Kidney epithelial cell (primary cell): ENCODE measurements at regions not wholly inside any gene's neighbourhood (a gene's known extent, or its start where the extent isn't known, plus 50 kb on each side); places are given as distances from the start of the nearest gene placed in this dataset.

Source experiments
- DNase-seq: peaks from one replicate; pipeline ENCODE4 v3.0.0-alpha.2; 2010; ENCODE audit warnings: low read depth
- H3K27me3 ChIP-seq: 2 replicates; pipeline ENCODE4 v1.6.0; 2011; ENCODE audit warnings: low read length; ENCODE audit not compliant: control insufficient read depth, insufficient read depth
- H3K36me3 ChIP-seq: 2 replicates; pipeline ENCODE4 v1.5.1; 2011; ENCODE audit warnings: low read length; ENCODE audit not compliant: control insufficient read depth, insufficient read depth
- H3K4me3 ChIP-seq: 2 replicates; pipeline ENCODE4 v1.5.1; 2011; ENCODE audit warnings: low read depth, mild to moderate bottlenecking, control low read depth, low read length
- TF ChIP-seq, protein P1 (sequence below): IDR thresholded peaks from 2 replicates; pipeline ENCODE4 v1.5.1; 2011; ENCODE audit warnings: mild to moderate bottlenecking, moderate library complexity, low read length, control low read depth, inconsistent platforms; ENCODE audit not compliant: insufficient read depth, poor library complexity, severe bottlenecking

DNA sequence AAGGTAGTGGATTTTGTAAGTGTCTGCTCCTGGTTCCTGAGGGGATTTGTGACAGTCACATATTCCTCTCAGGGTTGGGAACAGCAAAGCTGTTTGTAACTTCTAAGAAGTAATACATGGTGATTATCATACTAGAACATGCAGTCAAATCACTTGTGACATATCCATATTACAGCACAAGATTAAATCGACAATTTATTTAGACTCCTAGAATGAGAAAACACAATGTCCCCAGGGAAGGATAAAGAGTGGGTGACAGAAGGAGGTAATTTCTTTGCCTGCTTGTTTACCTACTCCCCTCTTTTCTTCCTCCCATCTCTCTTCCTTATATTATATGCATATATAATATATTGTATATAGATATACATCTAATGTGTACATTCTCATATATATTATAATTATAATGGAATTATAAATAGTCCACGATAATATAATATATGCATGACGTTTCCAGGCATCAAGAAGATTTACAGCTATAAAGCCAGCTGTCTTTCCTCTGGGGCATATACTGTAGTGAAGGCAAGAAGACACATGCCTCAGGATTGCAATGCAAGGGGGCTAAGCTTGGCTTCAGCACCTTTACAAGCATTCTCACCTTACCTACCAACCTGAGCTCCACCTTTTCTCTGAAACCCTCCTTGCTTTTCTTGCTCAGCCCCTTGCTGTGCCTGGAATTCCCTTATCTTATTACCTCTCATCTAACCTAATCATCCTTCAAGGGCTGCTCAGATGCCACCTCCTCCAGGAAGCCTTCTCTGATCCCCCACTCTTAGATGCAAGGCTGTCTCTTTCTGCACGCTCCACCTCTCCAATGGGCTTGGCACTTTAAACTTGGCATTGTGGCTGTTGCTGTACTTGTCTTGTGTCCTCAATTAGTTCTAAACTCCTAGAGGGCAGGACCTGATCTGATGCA, 73.1 kb upstream of the PIAS1 start:
- no peaks in the 10 kb centered on the region for H3K27me3 ChIP-seq
- H3K4me3 ChIP-seq: no peak overlapping the region
- no peak for DNase-seq
- H3K36me3 ChIP-seq: no peaks in the 10 kb centered on the region
- TF ChIP-seq, protein P1, sequence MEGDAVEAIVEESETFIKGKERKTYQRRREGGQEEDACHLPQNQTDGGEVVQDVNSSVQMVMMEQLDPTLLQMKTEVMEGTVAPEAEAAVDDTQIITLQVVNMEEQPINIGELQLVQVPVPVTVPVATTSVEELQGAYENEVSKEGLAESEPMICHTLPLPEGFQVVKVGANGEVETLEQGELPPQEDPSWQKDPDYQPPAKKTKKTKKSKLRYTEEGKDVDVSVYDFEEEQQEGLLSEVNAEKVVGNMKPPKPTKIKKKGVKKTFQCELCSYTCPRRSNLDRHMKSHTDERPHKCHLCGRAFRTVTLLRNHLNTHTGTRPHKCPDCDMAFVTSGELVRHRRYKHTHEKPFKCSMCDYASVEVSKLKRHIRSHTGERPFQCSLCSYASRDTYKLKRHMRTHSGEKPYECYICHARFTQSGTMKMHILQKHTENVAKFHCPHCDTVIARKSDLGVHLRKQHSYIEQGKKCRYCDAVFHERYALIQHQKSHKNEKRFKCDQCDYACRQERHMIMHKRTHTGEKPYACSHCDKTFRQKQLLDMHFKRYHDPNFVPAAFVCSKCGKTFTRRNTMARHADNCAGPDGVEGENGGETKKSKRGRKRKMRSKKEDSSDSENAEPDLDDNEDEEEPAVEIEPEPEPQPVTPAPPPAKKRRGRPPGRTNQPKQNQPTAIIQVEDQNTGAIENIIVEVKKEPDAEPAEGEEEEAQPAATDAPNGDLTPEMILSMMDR: no peak

DNA sequence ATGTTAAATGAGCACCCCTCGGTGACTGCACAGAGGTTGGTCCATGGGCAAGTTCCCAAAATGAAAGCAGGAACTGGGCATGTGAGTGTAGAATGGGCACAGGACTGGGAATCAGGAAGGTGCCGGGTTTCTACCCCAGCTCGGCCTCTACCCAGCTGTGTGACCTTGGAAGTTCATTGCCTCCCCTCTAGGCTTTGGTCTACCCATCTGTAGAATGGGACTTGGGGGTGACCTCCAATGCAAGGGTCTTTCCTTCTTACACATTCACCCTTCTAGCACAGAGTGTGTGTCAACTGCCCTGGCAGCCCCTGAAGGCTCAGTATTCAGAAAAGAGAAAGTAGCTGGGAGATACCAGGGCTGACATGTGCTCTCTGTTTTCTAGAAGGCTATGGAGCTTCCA, 72.3 kb upstream of the PIAS1 start:
- TF ChIP-seq, protein P1: no peak

DNA sequence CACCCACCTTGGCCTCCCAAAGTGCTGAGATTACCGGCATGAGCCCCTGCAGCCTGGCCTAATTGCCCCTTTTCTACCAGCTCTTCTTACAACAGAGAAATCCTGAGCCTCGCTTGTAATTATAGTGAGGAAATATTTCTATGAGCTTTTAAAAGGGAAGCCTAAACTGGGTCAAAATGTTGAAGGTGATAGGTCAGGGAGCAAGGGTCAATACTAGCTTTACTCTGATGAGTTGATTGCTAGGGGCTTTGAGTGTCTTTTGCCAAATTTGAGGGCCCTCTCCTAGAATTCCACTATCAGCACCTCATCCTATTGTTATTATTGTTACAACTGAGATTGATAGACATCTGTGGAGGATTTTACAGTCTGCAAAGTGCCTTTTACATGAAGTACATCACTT, 62.4 kb upstream of the PIAS1 start:
- TF ChIP-seq, protein P1: no peak
- DNase-seq: no peak

More for the DNA sequence above, 72.3 kb upstream of the PIAS1 start:
- H3K36me3 ChIP-seq: no peaks in the 10 kb centered on the region
- no peak overlapping the region for H3K4me3 ChIP-seq
- no peak for DNase-seq
- H3K27me3 ChIP-seq: no peaks in the 10 kb centered on the region

DNA sequence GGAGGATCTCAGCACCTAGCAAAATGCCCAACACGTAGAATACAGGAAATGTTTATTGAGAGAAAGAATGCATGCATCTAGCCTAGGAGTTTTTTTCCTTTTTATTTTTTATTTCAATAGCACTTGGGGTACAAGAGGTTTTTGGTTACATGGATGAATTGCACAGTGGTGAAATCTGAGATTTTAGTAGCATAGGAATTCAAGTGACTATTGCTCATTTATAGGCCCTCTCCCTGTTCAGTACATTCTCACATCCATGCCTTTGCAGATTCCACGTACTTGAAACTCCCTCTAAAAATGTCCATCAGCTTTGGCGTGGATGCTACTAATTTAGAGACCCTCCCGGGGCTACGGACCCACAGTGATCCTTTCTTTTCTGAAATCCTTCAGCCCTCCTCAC, 61.7 kb upstream of the PIAS1 start:
- no peaks in the 10 kb centered on the region for H3K36me3 ChIP-seq
- no peak overlapping the region for H3K4me3 ChIP-seq
- TF ChIP-seq, protein P1: no peak
- no peaks in the 10 kb centered on the region for H3K27me3 ChIP-seq
- DNase-seq: no peak

More for the DNA sequence above, 62.4 kb upstream of the PIAS1 start:
- Histone ChIP-seq H3K27me3 (no peaks in the 10 kb centered on the region), H3K36me3 (no peaks in the 10 kb centered on the region), H3K4me3 (no peak overlapping the region)

DNA sequence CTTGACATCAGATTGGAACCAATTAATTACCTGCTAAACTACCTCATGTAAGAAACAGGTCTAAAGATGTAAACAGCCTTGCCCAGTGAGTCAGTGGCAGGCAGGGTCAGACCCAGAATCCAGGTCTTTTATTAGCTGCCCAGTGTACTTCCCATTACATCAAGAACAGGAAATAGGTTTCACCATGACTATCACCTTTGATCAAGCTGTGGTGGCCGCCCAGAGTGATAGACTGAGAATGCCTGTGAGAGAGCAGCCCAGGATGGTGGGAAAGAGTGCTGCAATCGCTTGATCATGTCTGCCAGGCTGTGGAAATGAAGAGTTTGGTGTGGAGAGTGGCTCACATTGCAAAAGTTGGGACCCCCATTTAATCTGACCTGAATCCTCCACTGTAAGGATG, 61.3 kb upstream of the PIAS1 start:
- TF ChIP-seq, protein P1: no peak
- no peaks in the 10 kb centered on the region for H3K27me3 ChIP-seq
- no peaks in the 10 kb centered on the region for H3K36me3 ChIP-seq
- H3K4me3 ChIP-seq: no peak overlapping the region
- no peak for DNase-seq
